Endothelial cell of umbilical vein (primary cell): ENCODE measurements at regions not wholly inside any gene's neighbourhood (a gene's known extent, or its start where the extent isn't known, plus 50 kb on each side); places are given as distances from the start of the nearest gene placed in this dataset.

Experiments used
- BruUV-seq: library from RNA; stranded (reverse); fragments of 400-500 nt; replicated peaks from 2 replicates; lab custom pipeline; 2021; lab: Mats Ljungman, UMichigan
- CTCF ChIA-PET: fragments of 300-600, 350-600 bp; sonication (Branson Sonifier 250); formaldehyde crosslinking; loops from one replicate; lab custom pipeline; 2021; ENCODE audit warnings: antibody characterized with exemption, inconsistent platforms; lab: Charles Lee
- POLR2A ChIA-PET: fragments of 300-600, 350-600 bp; sonication (Branson Sonifier 250); formaldehyde crosslinking; loops from one replicate; lab custom pipeline; 2021; ENCODE audit warnings: antibody characterized with exemption, inconsistent platforms; lab: Charles Lee
- DNase-seq: peaks from one replicate; pipeline ENCODE4 v3.0.0-alpha.2; 2011; ENCODE audit warnings: low read depth, low spot score
- FAIRE-seq: peaks from 2 replicates; lab custom pipeline; 2011; peaks lifted over from hg19 to GRCh38; lab: Jason Lieb, UNC
- H2AFZ ChIP-seq: 2 replicates; pipeline ENCODE4 v1.6.0; 2012; ENCODE audit warnings: low read depth, low read length, control low read depth, inconsistent platforms
- H3K27ac ChIP-seq: 2 replicates; pipeline ENCODE4 v1.5.1; 2011; ENCODE audit warnings: low read depth, mild to moderate bottlenecking, control low read depth, low read length, moderate library complexity; ENCODE audit not compliant: insufficient read depth
- H3K27me3 ChIP-seq, 2 experiments: 2 replicates each; pipeline versions ENCODE4 v1.6.0 to v1.6.1; 2011; ENCODE audit warnings: low read length in 2 of 2, mixed read lengths in 1 of 2; ENCODE audit not compliant: control insufficient read depth in 2 of 2, insufficient read depth in 2 of 2
- H3K36me3 ChIP-seq, 2 experiments: 2 replicates in 1 of 2; 3 replicates in 1 of 2; pipeline ENCODE4 v1.5.1; 2011; ENCODE audit warnings: low read length in 2 of 2, mild to moderate bottlenecking in 1 of 2, moderate library complexity in 1 of 2; ENCODE audit not compliant: control insufficient read depth in 2 of 2, insufficient read depth in 2 of 2; ENCODE audit errors: extremely low read depth in 1 of 2
- H3K4me1 ChIP-seq: 3 replicates; pipeline ENCODE4 v1.5.1; 2011; ENCODE audit warnings: mild to moderate bottlenecking, low read length; ENCODE audit not compliant: control insufficient read depth, insufficient read depth; ENCODE audit errors: extremely low read depth
- H3K4me2 ChIP-seq: 2 replicates; pipeline ENCODE4 v1.6.1; 2011; ENCODE audit warnings: low read length, control low read depth, mixed read lengths; ENCODE audit not compliant: insufficient read depth
- H3K4me3 ChIP-seq, 3 experiments: fragments of 200-600 bp in 1 of 3; sonication (generic), shearing (Covaris generic) in 1 of 3; replicated peaks in 1 of 3; 2 replicates each; pipeline ENCODE4 v1.5.1; 2011 to 2016; ENCODE audit warnings: control low read depth in 3 of 3, low read length in 3 of 3, mild to moderate bottlenecking in 2 of 3, inconsistent platforms in 1 of 3, low read depth in 1 of 3, moderate library complexity in 1 of 3; ENCODE audit not compliant: insufficient read depth in 1 of 3
- H3K79me2 ChIP-seq: 2 replicates; pipeline ENCODE4 v1.6.0; 2012; ENCODE audit warnings: low read length, inconsistent platforms; ENCODE audit not compliant: control insufficient read depth, insufficient read depth
- H3K9ac ChIP-seq: replicated peaks from 2 replicates; pipeline ENCODE3; 2011; ENCODE audit warnings: low read length, control low read depth; ENCODE audit not compliant: insufficient read depth; ENCODE audit errors: extremely low read depth
- H3K9me1 ChIP-seq: replicated peaks from 3 replicates; pipeline ENCODE4 v1.6.0; 2011; ENCODE audit warnings: mild to moderate bottlenecking, low read length; ENCODE audit not compliant: control insufficient read depth, insufficient read depth; ENCODE audit errors: extremely low read depth
- H3K9me3 ChIP-seq: replicated peaks from 2 replicates; pipeline ENCODE4 v1.5.1; 2012; ENCODE audit warnings: low read length, inconsistent platforms; ENCODE audit not compliant: control insufficient read depth, insufficient read depth
- H4K20me1 ChIP-seq: replicated peaks from 2 replicates; pipeline ENCODE3; 2011; ENCODE audit warnings: mild to moderate bottlenecking, low read length; ENCODE audit not compliant: control insufficient read depth, insufficient read depth; ENCODE audit errors: extremely low read depth
- EZH2 ChIP-seq: IDR thresholded peaks from 2 replicates; pipeline ENCODE4 v1.6.1; 2012; ENCODE audit warnings: borderline replicate concordance, low read depth, mild to moderate bottlenecking, moderate library complexity, low read length, inconsistent platforms; ENCODE audit not compliant: severe bottlenecking
- FOS ChIP-seq: IDR thresholded peaks from 2 replicates; pipeline ENCODE4 v1.6.1; 2011; ENCODE audit warnings: mild to moderate bottlenecking, low read length, moderate library complexity, borderline replicate concordance; ENCODE audit not compliant: insufficient read depth
- GATA2 ChIP-seq: IDR thresholded peaks from 2 replicates; pipeline ENCODE4 v1.7.0; 2011; ENCODE audit warnings: low read depth, mild to moderate bottlenecking, moderate library complexity, mixed read lengths, low read length; ENCODE audit not compliant: insufficient read length, insufficient read depth
- JUN ChIP-seq: IDR thresholded peaks from 2 replicates; pipeline ENCODE4 v1.6.1; 2011; ENCODE audit warnings: borderline replicate concordance, low read depth; ENCODE audit not compliant: insufficient read length, insufficient read depth
- MYC ChIP-seq: IDR thresholded peaks from one replicate; pipeline ENCODE4 v1.6.1; 2011; ENCODE audit warnings: mild to moderate bottlenecking, low read depth, low read length
- POLR2A ChIP-seq: IDR thresholded peaks from 2 replicates; pipeline ENCODE4 v1.6.1; 2012; ENCODE audit warnings: low read depth, mild to moderate bottlenecking, control low read depth, low read length
- POLR2AphosphoS5 ChIP-seq: IDR thresholded peaks from 2 replicates; pipeline ENCODE4 v1.6.1; 2012; ENCODE audit warnings: low read depth, mild to moderate bottlenecking, control low read depth, low read length, moderate library complexity; ENCODE audit not compliant: insufficient read depth
- dilution Hi-C: fragments of 300-500 bp; cut with MboI; formaldehyde crosslinking; loops from one replicate; pipeline ENCODE4 v1.15.0; 2019; ENCODE audit warnings: low sequenced_read_pairs; ENCODE audit not compliant: extremely low pct_ligation_motif_present
- intact Hi-C: fragments of 100-400 bp; cut with micrococcal nuclease; formaldehyde crosslinking; loops from one replicate; pipeline ENCODE4 v1.10.0; 2022
- TF ChIP-seq, protein P1 (sequence below), 2 donors: IDR thresholded peaks; 1 replicate in 1 of 2; 2 replicates in 1 of 2; pipeline ENCODE4 v1.5.1; 2011; ENCODE audit warnings: low read length in 2 of 2, mild to moderate bottlenecking in 2 of 2, moderate library complexity in 2 of 2, control low read depth in 1 of 2, inconsistent platforms in 1 of 2, low read depth in 1 of 2; ENCODE audit not compliant: insufficient read depth in 1 of 2; ENCODE audit errors: extremely low read depth in 1 of 2
- TF ChIP-seq, protein P2 (sequence below): IDR thresholded peaks from 2 replicates; pipeline ENCODE4 v1.6.1; 2011; ENCODE audit not compliant: insufficient read depth, insufficient read length

DNA sequence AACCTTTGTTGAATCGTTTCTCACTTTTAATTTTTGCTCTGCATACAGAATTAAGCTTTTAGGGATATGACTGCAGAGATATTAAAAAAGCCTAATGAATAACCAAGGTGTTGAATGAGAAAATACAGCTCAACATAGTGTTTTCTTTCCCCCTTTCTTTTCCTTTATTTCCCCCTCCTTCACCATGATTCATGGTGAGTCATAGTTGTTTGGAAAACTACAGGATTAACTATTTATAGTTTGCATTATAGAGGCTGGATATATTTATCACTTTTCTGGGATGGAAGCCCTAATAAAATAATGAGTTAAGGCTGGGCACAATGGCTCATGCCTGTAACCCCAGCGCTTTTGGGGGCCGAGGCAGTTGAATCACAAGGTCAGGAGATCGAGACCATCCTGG lies 115.0 kb downstream of the DNAJB9 start:
- TF ChIP-seq, protein P1, sequence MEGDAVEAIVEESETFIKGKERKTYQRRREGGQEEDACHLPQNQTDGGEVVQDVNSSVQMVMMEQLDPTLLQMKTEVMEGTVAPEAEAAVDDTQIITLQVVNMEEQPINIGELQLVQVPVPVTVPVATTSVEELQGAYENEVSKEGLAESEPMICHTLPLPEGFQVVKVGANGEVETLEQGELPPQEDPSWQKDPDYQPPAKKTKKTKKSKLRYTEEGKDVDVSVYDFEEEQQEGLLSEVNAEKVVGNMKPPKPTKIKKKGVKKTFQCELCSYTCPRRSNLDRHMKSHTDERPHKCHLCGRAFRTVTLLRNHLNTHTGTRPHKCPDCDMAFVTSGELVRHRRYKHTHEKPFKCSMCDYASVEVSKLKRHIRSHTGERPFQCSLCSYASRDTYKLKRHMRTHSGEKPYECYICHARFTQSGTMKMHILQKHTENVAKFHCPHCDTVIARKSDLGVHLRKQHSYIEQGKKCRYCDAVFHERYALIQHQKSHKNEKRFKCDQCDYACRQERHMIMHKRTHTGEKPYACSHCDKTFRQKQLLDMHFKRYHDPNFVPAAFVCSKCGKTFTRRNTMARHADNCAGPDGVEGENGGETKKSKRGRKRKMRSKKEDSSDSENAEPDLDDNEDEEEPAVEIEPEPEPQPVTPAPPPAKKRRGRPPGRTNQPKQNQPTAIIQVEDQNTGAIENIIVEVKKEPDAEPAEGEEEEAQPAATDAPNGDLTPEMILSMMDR (IDR thresholded peaks at IDR 0.05; ENCODE audit: extremely low read depth in 1 of 2, insufficient read depth in 1 of 2, low read depth in 1 of 2, low read length in 2 of 2), result no peak
- TF ChIP-seq JUN, result peak; percentile 89
- TF ChIP-seq GATA2, result no peak
- peak; percentile 77 for TF ChIP-seq FOS
- Histone ChIP-seq H3K9me1 (no peaks in the 10 kb centered on the region), H3K4me3 (no peak overlapping the region), H4K20me1 (no peaks in the 10 kb centered on the region), H3K27ac (no peak overlapping the region), H3K4me2 (peak overlapping the region; percentile 56), H3K79me2 (no peaks in the 10 kb centered on the region), H3K9me3 (no peaks in the 10 kb centered on the region), H3K27me3 (no peaks in the 10 kb centered on the region), H3K9ac (no peak overlapping the region), H3K36me3 (no peaks in the 10 kb centered on the region), H3K4me1 (peaks cover 7% of the 10 kb centered on the region), H2AFZ (no peak overlapping the region)
- DNase-seq, result peak; percentile 50
- no TSS peak for BruUV-seq
- peak; percentile 63 for FAIRE-seq
- ChIA-PET POLR2A (no interaction called here), CTCF (interaction anchor here (1.0 kb wide), 1 partner anchor 24 kb away, joined by 5 read pairs; no protein-coding TSS in a partner anchor)
- intact Hi-C loops (no loop called here), dilution Hi-C loops (no loop called here)

DNA sequence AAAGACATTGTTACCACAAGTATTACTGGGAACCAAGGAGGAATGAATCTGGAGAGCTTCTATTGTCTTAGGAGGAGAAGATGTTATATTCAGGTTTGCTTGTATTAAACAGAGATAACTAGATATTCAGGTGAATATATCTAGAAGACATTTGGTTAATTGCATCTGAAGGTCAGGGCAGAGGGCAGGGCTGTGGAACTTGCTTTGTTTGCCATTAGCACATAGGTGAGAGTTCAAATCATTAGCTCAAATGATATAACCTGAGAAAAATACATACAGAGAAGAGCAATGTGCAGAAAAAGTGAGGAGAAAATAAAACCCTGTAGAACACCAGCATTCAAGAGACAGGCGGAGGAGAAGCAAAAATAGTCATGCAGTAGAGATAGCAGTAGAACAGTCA lies 116.8 kb downstream of the DNAJB9 start:
- no peak for DNase-seq
- no peak overlapping the region for H3K4me2 ChIP-seq
- H3K36me3 ChIP-seq, result no peaks in the 10 kb centered on the region
- no peak overlapping the region for H3K4me3 ChIP-seq
- dilution Hi-C loops, result no loop called here
- H3K9me3 ChIP-seq, result no peaks in the 10 kb centered on the region
- ChIA-PET CTCF (interaction anchor here (1.2 kb wide), 1 partner anchor 72 kb away, joined by 3 read pairs; no protein-coding TSS in a partner anchor), POLR2A (no interaction called here)
- BruUV-seq, result no TSS peak
- no peak overlapping the region for H3K9ac ChIP-seq
- H3K4me1 ChIP-seq, result peaks cover 7% of the 10 kb centered on the region
- no peak overlapping the region for H3K27ac ChIP-seq
- H3K79me2 ChIP-seq, result no peaks in the 10 kb centered on the region
- H2AFZ ChIP-seq, result no peak overlapping the region
- H3K27me3 ChIP-seq, result no peaks in the 10 kb centered on the region
- no peaks in the 10 kb centered on the region for H3K9me1 ChIP-seq
- intact Hi-C loops, result no loop called here
- TF ChIP-seq, protein P2, sequence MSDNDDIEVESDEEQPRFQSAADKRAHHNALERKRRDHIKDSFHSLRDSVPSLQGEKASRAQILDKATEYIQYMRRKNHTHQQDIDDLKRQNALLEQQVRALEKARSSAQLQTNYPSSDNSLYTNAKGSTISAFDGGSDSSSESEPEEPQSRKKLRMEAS, result no peak
- TF ChIP-seq FOS (no peak), GATA2 (no peak), EZH2 (no peak), POLR2A (no peak), JUN (no peak), MYC (no peak), POLR2AphosphoS5 (no peak)
- TF ChIP-seq, protein P1 (IDR thresholded peaks at IDR 0.05; ENCODE audit: extremely low read depth in 1 of 2, insufficient read depth in 1 of 2, low read depth in 1 of 2, low read length in 2 of 2), result no peak
- FAIRE-seq, result no peak
- no peaks in the 10 kb centered on the region for H4K20me1 ChIP-seq
